ENCODE measurements at regions not wholly inside any gene's neighbourhood (a gene's known extent, or its start where the extent isn't known, plus 50 kb on each side); places are given as distances from the start of the nearest gene placed in this dataset.

DNA sequence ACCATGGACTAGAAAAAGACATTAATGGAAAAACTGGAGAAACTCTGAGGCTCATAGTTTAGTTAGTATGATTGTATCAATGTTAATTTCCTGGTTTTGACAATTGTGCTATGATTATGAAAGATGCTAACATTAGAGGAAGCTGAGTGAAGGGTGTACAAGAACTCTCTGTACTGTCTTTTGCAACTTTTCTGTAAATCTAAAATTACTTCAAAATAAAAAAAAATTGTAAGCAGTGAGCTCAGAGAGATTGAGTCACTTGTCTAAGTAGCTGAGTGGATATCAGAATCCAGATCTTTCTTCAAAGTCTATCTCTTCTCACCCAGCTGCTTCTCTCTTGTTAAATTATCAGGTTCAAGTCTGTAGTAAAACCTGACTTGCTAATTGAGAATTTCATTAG lies 181.1 kb downstream of the PLCE1 start:
- ChIA-PET RAD21 (ENCODE audit: low non-redundant PET in 1 of 2, low total read pairs in 2 of 2, uncharacterized antibody in 2 of 2, unreplicated experiment in 2 of 2) (no interaction called here), POLR2A (no interaction called here), CTCF (no interaction called here)
- no peaks in the 10 kb centered on the region for H3K79me2 ChIP-seq (ENCODE audit: insufficient read depth, low read length)
- no peak for DNase-seq (ENCODE audit: low read depth, low spot score)
- ATAC-seq: no peak
- no peak overlapping the region for H3K9ac ChIP-seq (ENCODE audit: low read length)
- no peaks in the 10 kb centered on the region for H4K20me1 ChIP-seq (ENCODE audit: insufficient read depth)
- no peaks in the 10 kb centered on the region for H3K9me3 ChIP-seq (ENCODE audit: control insufficient read depth in 1 of 2, insufficient read depth in 1 of 2, low read depth in 1 of 2, low read length in 2 of 2)
- BruUV-seq (replicated peaks): no TSS peak
- H3K36me3 ChIP-seq (ENCODE audit: control insufficient read depth in 1 of 2, insufficient read depth in 2 of 2, low read length in 2 of 2): no peaks in the 10 kb centered on the region
- H3K4me2 ChIP-seq (ENCODE audit: low read length): no peak overlapping the region
- H3K4me1 ChIP-seq (ENCODE audit: control insufficient read depth in 1 of 2, insufficient read depth in 2 of 2, low read length in 2 of 2): no peaks in the 10 kb centered on the region
- H3K9me2 ChIP-seq (ENCODE audit: insufficient read depth): no peaks in the 10 kb centered on the region
- intact Hi-C loops (cut with micrococcal nuclease): no loop called here
- TF ChIP-seq ZFX (IDR thresholded peaks at IDR 0.05) (no peak), ZNF274 (IDR thresholded peaks at IDR 0.05; ENCODE audit: low read depth, low read length) (no peak), YY1 (IDR thresholded peaks at IDR 0.05; ENCODE audit: extremely low read depth, insufficient replicate concordance, low read depth, low read length) (no peak), EZH2 (IDR thresholded peaks at IDR 0.05) (no peak), MAX (IDR thresholded peaks at IDR 0.05) (no peak), POLR2A (IDR thresholded peaks at IDR 0.05; ENCODE audit: borderline replicate concordance, extremely low read depth, insufficient read depth, insufficient read length) (no peak), TCF7L2 (IDR thresholded peaks at IDR 0.05; ENCODE audit: borderline replicate concordance, extremely low read depth, insufficient read depth, insufficient read length) (no peak)
- TF ChIP-seq, protein P1, sequence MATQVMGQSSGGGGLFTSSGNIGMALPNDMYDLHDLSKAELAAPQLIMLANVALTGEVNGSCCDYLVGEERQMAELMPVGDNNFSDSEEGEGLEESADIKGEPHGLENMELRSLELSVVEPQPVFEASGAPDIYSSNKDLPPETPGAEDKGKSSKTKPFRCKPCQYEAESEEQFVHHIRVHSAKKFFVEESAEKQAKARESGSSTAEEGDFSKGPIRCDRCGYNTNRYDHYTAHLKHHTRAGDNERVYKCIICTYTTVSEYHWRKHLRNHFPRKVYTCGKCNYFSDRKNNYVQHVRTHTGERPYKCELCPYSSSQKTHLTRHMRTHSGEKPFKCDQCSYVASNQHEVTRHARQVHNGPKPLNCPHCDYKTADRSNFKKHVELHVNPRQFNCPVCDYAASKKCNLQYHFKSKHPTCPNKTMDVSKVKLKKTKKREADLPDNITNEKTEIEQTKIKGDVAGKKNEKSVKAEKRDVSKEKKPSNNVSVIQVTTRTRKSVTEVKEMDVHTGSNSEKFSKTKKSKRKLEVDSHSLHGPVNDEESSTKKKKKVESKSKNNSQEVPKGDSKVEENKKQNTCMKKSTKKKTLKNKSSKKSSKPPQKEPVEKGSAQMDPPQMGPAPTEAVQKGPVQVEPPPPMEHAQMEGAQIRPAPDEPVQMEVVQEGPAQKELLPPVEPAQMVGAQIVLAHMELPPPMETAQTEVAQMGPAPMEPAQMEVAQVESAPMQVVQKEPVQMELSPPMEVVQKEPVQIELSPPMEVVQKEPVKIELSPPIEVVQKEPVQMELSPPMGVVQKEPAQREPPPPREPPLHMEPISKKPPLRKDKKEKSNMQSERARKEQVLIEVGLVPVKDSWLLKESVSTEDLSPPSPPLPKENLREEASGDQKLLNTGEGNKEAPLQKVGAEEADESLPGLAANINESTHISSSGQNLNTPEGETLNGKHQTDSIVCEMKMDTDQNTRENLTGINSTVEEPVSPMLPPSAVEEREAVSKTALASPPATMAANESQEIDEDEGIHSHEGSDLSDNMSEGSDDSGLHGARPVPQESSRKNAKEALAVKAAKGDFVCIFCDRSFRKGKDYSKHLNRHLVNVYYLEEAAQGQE (IDR thresholded peaks at IDR 0.05; ENCODE audit: low read depth): no peak
- TF ChIP-seq, protein P2, sequence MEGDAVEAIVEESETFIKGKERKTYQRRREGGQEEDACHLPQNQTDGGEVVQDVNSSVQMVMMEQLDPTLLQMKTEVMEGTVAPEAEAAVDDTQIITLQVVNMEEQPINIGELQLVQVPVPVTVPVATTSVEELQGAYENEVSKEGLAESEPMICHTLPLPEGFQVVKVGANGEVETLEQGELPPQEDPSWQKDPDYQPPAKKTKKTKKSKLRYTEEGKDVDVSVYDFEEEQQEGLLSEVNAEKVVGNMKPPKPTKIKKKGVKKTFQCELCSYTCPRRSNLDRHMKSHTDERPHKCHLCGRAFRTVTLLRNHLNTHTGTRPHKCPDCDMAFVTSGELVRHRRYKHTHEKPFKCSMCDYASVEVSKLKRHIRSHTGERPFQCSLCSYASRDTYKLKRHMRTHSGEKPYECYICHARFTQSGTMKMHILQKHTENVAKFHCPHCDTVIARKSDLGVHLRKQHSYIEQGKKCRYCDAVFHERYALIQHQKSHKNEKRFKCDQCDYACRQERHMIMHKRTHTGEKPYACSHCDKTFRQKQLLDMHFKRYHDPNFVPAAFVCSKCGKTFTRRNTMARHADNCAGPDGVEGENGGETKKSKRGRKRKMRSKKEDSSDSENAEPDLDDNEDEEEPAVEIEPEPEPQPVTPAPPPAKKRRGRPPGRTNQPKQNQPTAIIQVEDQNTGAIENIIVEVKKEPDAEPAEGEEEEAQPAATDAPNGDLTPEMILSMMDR (IDR thresholded peaks at IDR 0.05 in 2 of 3, conservative IDR thresholded peaks at IDR 0.05 in 1 of 3; ENCODE audit: borderline replicate concordance in 1 of 3, insufficient read depth in 1 of 3, low read depth in 2 of 3, low read length in 2 of 3): no peak
- no peaks in the 10 kb centered on the region for H3K27me3 ChIP-seq (ENCODE audit: insufficient read depth, low read length)
- H3K27ac ChIP-seq (ENCODE audit: low read depth, low read length): no peak overlapping the region
- H2AFZ ChIP-seq (ENCODE audit: low read depth, low read length, poor library complexity, severe bottlenecking): no peak overlapping the region
- no peak overlapping the region for H3K4me3 ChIP-seq (replicated peaks in 1 of 2; ENCODE audit: low read depth in 1 of 2, low read length in 2 of 2)
